GM12872 (cell line): ENCODE measurements at regions not wholly inside any gene's neighbourhood (a gene's known extent, or its start where the extent isn't known, plus 50 kb on each side); places are given as distances from the start of the nearest gene placed in this dataset.

ENCODE experiments used
- CTCF ChIP-seq: IDR thresholded peaks from 3 replicates; pipeline ENCODE4 v1.5.1; 2011; ENCODE audit warnings: low read depth, mild to moderate bottlenecking, low read length, moderate library complexity; ENCODE audit not compliant: insufficient read depth

- TF ChIP-seq CTCF, result no peak
Observed at GRCh38 chr16:73529303-73530012, 481.5 kb upstream of the ZFHX3 start.

GRCh38 chr16:73527187-73527586 is 479.3 kb upstream of the ZFHX3 start:
- TF ChIP-seq CTCF, result no peak

- no peak for TF ChIP-seq CTCF
Observed at GRCh38 chr16:73526011-73526804, 478.3 kb upstream of the ZFHX3 start.

GRCh38 chr16:73523209-73523608 is 475.3 kb upstream of the ZFHX3 start:
- TF ChIP-seq CTCF, result no peak

- no peak for TF ChIP-seq CTCF
Observed at GRCh38 chr16:73521499-73521898, 473.6 kb upstream of the ZFHX3 start.

GRCh38 chr16:73515616-73516015 is 467.7 kb upstream of the ZFHX3 start:
- TF ChIP-seq CTCF, result no peak

- TF ChIP-seq CTCF, result no peak
Observed at GRCh38 chr16:73510852-73511251, 462.9 kb upstream of the ZFHX3 start.
